ENCODE measurements at regions not wholly inside any gene's neighbourhood (a gene's known extent, or its start where the extent isn't known, plus 50 kb on each side); places are given as distances from the start of the nearest gene placed in this dataset.
"Not testable (repeated sequence)": the region's sequence is repeated elsewhere in the genome, so short reads cannot be mapped to it uniquely, and the experiment has no call there.

DNA sequence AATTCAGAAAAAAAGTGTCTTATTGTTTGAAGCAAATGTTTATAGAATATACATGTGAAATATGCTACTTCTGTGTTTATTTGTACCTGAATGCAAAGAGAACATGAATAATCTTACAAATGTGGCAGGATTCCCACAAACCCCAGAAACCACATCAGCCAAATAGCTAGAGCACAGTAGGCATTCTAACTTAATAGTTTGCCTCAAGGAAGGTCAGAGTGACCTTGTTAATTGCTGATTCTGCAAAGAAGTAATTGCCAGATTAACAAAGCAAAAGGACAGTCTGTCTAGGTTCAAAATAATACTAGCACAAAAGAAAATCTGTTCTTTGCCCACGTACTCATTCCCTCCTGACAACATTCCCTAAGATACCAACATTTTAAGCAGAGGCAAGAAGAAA is 604.0 kb downstream of the PYDC2 start (continued):
- TF ChIP-seq, protein P1, sequence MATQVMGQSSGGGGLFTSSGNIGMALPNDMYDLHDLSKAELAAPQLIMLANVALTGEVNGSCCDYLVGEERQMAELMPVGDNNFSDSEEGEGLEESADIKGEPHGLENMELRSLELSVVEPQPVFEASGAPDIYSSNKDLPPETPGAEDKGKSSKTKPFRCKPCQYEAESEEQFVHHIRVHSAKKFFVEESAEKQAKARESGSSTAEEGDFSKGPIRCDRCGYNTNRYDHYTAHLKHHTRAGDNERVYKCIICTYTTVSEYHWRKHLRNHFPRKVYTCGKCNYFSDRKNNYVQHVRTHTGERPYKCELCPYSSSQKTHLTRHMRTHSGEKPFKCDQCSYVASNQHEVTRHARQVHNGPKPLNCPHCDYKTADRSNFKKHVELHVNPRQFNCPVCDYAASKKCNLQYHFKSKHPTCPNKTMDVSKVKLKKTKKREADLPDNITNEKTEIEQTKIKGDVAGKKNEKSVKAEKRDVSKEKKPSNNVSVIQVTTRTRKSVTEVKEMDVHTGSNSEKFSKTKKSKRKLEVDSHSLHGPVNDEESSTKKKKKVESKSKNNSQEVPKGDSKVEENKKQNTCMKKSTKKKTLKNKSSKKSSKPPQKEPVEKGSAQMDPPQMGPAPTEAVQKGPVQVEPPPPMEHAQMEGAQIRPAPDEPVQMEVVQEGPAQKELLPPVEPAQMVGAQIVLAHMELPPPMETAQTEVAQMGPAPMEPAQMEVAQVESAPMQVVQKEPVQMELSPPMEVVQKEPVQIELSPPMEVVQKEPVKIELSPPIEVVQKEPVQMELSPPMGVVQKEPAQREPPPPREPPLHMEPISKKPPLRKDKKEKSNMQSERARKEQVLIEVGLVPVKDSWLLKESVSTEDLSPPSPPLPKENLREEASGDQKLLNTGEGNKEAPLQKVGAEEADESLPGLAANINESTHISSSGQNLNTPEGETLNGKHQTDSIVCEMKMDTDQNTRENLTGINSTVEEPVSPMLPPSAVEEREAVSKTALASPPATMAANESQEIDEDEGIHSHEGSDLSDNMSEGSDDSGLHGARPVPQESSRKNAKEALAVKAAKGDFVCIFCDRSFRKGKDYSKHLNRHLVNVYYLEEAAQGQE (IDR thresholded peaks at IDR 0.05), result no peak
- TF ChIP-seq HNF4A (conservative IDR thresholded peaks at IDR 0.05), result no peak

GRCh38 chr3:192066253-192066652 is 605.3 kb downstream of the PYDC2 start:
- H3K4me1 ChIP-seq (ENCODE audit: control insufficient read depth in 4 of 4, insufficient read depth in 4 of 4, low read length in 3 of 4); H3K36me3 ChIP-seq (ENCODE audit: control insufficient read depth in 4 of 4, insufficient read depth in 3 of 4, low read depth in 1 of 4, low read length in 3 of 4); H3K4me3 ChIP-seq (ENCODE audit: low read depth in 1 of 3, low read length in 3 of 3); H3K9me3 ChIP-seq (ENCODE audit: control insufficient read depth in 4 of 4, low read length in 3 of 4); DNase-seq (ENCODE audit: low spot score); H3K27ac ChIP-seq (ENCODE audit: low read depth in 1 of 2, low read length in 2 of 2); H3K9ac ChIP-seq (ENCODE audit: low read depth in 1 of 2, low read length in 2 of 2); H3K27me3 ChIP-seq (ENCODE audit: control insufficient read depth in 4 of 4, insufficient read depth in 4 of 4, low read length in 3 of 4): not testable (repeated sequence)
- 92% methylated on average over 14 of the region's 14 CpGs for WGBS

DNA sequence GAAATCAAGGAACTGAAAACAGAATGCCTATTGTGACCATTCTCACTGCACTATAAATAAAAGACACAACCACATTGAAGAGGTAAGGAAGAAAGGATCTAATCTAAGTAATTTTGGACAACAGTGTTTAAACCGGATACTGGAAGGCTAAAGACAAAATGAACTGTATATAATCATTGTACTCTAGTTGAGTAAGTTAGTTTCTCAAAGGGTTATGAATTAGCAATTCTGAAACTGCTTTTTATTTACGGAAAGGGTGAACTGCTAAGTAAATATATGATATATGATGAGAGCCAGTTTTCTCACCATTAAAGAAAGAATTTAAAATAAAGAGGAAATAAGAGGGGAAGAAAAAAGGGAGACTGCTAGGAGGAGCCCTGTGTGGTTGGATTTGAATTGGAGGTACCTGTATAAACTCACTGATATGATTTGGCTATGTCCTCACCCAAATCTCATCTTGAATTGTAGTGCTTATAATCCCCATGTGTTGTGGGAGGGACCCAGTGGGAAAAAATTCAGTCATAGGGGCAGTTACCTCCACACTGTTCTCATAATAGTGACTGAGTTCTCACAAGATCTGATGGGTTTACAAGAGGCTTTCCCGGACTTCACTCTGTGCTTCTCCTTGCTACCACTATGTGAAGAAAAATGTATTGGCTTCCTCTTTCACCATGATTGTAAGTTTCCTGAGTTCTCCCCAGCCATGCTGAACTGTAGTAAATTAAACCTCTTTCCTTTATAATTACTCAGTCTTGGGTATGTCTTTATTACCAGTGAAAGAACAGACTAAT is 607.7 kb downstream of the PYDC2 start:
- WGBS, result 68% methylated on average over 3 of the region's 3 CpGs
- Histone ChIP-seq H3K4me3 (ENCODE audit: low read depth in 1 of 3, low read length in 3 of 3) (no peak overlapping the region), H3K9ac (ENCODE audit: low read depth in 1 of 2, low read length in 2 of 2) (no peak overlapping the region), H3K4me1 (ENCODE audit: control insufficient read depth in 4 of 4, insufficient read depth in 4 of 4, low read length in 3 of 4) (no peaks in the 10 kb centered on the region), H3K27ac (ENCODE audit: low read depth in 1 of 2, low read length in 2 of 2) (no peak overlapping the region), H3K9me3 (ENCODE audit: control insufficient read depth in 4 of 4, low read length in 3 of 4) (no peaks in the 10 kb centered on the region), H3K27me3 (ENCODE audit: control insufficient read depth in 4 of 4, insufficient read depth in 4 of 4, low read length in 3 of 4) (no peaks in the 10 kb centered on the region), H3K36me3 (ENCODE audit: control insufficient read depth in 4 of 4, insufficient read depth in 3 of 4, low read depth in 1 of 4, low read length in 3 of 4) (no peaks in the 10 kb centered on the region)
- no peak for DNase-seq (ENCODE audit: low spot score)
- TF ChIP-seq FOXA2 (IDR thresholded peaks at IDR 0.05) (no peak), HNF4G (IDR thresholded peaks at IDR 0.05) (no peak), TAF1 (conservative IDR thresholded peaks at IDR 0.05) (no peak), GABPA (IDR thresholded peaks at IDR 0.05 in 1 of 2, conservative IDR thresholded peaks at IDR 0.05 in 1 of 2) (no peak), SP1 (IDR thresholded peaks at IDR 0.05) (no peak), CTCF (IDR thresholded peaks at IDR 0.05; ENCODE audit: low read depth, low read length, missing input control) (no peak), ATF3 (IDR thresholded peaks at IDR 0.05) (no peak)
- TF ChIP-seq, protein P1 (IDR thresholded peaks at IDR 0.05), result no peak

Data from liver (tissue), 8 donors.